MG63 (cell line): ENCODE measurements at regions not wholly inside any gene's neighbourhood (a gene's known extent, or its start where the extent isn't known, plus 50 kb on each side); places are given as distances from the start of the nearest gene placed in this dataset.
"Not testable (repeated sequence)": the region's sequence is repeated elsewhere in the genome, so short reads cannot be mapped to it uniquely, and the experiment has no call there.

Source experiments
- DNase-seq: peaks from one replicate; pipeline ENCODE4 v3.0.0-alpha.2; 2020
- H3K27me3 ChIP-seq: fragments of 250-450 bp; sonication (Bioruptor Pico); 2 replicates; pipeline ENCODE4 v1.5.1; 2020; ENCODE audit warnings: mild to moderate bottlenecking, moderate library complexity
- H3K36me3 ChIP-seq: fragments of 250-450 bp; sonication (Bioruptor Pico); 2 replicates; pipeline ENCODE4 v1.5.1; 2020; ENCODE audit warnings: mild to moderate bottlenecking, moderate library complexity
- H3K4me3 ChIP-seq: fragments of 250-450 bp; sonication (Bioruptor Pico); 2 replicates; pipeline ENCODE4 v1.5.1; 2020; ENCODE audit warnings: mild to moderate bottlenecking, moderate library complexity
- H3K9me3 ChIP-seq: fragments of 250-450 bp; sonication (Bioruptor Pico); 2 replicates; pipeline ENCODE4 v1.5.1; 2020; ENCODE audit warnings: mild to moderate bottlenecking, moderate library complexity

GRCh38 chr1:34361121-34361520 lies 184.4 kb downstream of the C1orf94 start:
- Histone ChIP-seq H3K36me3 (no peaks in the 10 kb centered on the region), H3K9me3 (no peaks in the 10 kb centered on the region), H3K4me3 (no peak overlapping the region), H3K27me3 (no peaks in the 10 kb centered on the region)
- no peak for DNase-seq

DNA sequence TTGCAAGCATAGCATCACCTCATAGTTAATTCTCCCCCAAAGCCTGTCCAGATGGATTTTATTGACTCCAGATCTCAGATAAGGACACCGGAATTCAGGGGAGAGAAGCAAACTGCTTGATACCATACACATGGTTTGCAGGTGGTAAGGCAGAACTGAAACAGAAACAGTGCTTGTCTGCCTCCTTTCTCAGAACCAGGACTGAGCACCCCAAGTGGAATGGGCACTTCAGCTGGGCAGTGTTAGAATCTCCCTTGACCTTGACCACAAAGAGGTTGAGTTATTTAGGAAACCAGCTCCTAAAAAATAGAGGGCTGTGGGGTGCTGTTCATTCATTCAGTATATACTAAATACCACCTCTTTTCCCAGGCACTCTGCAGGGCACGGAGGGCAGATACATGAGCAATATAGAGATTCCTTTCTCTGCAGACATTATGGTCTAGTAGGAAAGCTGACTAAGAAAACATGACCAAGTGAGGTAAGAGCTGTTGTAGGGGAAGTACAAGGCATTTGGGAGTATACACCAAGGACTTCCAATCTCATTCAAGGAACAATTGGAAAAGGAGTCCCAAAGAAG lies 185.2 kb downstream of the C1orf94 start:
- Histone ChIP-seq H3K9me3 (no peaks in the 10 kb centered on the region), H3K27me3 (no peaks in the 10 kb centered on the region), H3K4me3 (no peak overlapping the region), H3K36me3 (no peaks in the 10 kb centered on the region)
- DNase-seq = no peak

DNA sequence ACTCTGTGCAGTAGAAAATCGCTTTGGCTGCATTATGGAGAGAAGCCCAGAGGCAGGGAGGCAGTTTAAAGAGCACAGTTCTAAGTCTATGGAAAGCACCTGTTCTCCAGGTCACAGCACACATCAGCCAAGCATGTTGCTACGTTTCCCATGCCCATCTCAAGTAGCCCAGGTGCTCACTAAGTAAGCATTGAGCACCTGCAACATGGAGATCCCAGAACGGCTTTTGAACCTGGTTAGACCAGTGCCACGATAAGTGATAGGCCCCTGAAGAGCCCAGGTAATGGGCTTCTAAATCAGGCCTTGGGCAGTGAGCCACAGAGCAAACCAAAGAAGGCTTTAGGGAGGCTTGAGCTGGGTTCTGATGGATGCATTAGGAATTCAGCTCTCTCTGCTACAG lies 186.2 kb downstream of the C1orf94 start:
- no peak for DNase-seq
- no peaks in the 10 kb centered on the region for H3K27me3 ChIP-seq
- no peaks in the 10 kb centered on the region for H3K9me3 ChIP-seq
- H3K4me3 ChIP-seq = no peak overlapping the region
- H3K36me3 ChIP-seq = no peaks in the 10 kb centered on the region

DNA sequence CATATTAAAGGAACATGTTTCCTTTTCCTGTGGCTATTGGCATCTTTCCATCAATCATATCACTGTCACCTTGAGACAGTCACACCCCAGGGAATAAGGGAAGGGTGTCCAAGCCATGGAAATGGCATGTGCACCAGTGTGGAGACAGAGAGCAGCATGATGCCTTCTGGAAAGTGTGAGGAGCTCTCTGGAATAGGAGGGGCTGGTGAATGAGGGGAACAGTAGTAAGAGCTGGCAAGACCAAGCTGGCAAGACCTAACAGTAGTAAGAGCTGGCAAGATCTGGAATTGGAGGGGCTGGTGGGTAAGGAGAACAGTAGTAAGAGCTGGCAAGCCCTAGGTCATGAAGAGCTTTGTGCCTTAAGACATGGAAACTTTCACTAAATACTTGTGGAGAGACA lies 186.7 kb downstream of the C1orf94 start:
- Histone ChIP-seq H3K4me3 (no peak overlapping the region), H3K9me3 (no peaks in the 10 kb centered on the region)

GRCh38 chr1:34363915-34364314 lies 187.2 kb downstream of the C1orf94 start:
- Histone ChIP-seq H3K4me3 (no peak overlapping the region), H3K9me3 (no peaks in the 10 kb centered on the region), H3K36me3 (no peaks in the 10 kb centered on the region), H3K27me3 (no peaks in the 10 kb centered on the region)
- DNase-seq = no peak

More for the DNA sequence above, 186.7 kb downstream of the C1orf94 start:
- H3K36me3 ChIP-seq = no peaks in the 10 kb centered on the region
- no peak for DNase-seq
- no peaks in the 10 kb centered on the region for H3K27me3 ChIP-seq

DNA sequence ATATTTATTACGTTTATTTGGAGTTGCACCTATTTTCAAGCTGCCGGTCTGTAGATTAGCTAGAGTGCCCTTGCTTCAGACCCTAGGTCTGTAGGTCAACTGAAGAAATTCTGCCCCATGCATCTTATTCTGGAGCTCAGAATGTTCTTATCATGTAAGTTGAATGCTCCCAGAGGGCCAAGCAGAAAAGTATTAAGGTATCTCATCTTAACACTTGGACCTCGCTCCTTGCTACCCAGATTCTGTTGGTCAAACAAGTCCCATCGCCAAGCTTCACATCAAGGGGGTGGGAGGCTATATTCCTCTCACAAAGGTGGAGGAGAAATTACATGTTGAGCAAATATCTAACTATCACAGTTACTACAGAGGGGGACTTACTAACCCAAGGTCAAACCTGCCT lies 187.7 kb downstream of the C1orf94 start:
- H3K27me3 ChIP-seq = no peaks in the 10 kb centered on the region
- no peak for DNase-seq

GRCh38 chr1:34365295-34365694 lies 188.6 kb downstream of the C1orf94 start:
- Histone ChIP-seq H3K27me3 (no peaks in the 10 kb centered on the region), H3K36me3 (no peaks in the 10 kb centered on the region), H3K4me3 (no peak overlapping the region), H3K9me3 (no peaks in the 10 kb centered on the region)
- DNase-seq = no peak

More for the DNA sequence above, 187.7 kb downstream of the C1orf94 start:
- no peaks in the 10 kb centered on the region for H3K9me3 ChIP-seq
- no peaks in the 10 kb centered on the region for H3K36me3 ChIP-seq
- no peak overlapping the region for H3K4me3 ChIP-seq

DNA sequence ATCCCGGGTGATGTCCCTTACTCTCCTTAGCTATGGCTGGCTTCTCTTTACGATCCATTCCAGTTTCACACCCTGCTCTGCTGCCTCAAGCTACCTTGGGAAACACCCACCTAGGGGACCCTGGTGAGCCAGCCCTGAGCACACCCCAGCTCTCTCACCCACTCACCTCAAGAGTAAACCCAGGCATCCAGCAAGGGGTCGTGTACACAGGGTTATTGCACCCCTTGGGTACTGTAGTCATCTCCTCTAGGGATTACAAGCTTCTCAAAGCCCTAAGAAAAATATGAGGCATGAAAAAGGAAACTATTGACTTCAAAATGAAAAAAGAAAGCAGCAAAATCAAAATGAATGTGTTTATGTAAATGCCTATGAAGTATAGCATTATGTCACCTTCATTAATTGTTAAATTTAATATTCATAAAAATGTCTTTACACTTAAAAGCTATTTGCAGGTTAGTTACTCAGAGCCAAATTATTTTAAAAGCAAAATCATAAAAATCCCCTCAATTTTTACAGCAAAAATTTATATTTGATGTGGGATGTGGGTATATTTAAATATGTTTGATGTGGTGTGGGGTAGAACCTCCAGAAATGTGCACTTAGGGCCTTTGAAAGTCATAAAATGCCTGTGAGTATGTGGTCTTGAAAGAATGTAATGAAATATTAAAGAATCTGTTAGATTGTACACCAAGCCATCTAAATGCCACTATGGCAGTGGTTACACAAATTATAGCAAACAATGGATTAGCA lies 190.3 kb downstream of the C1orf94 start:
- Histone ChIP-seq H3K9me3 (no peaks in the 10 kb centered on the region), H3K27me3 (no peaks in the 10 kb centered on the region), H3K4me3 (no peak overlapping the region), H3K36me3 (no peaks in the 10 kb centered on the region)
- DNase-seq = no peak

GRCh38 chr1:34367954-34368353 lies 191.2 kb downstream of the C1orf94 start:
- no peak overlapping the region for H3K4me3 ChIP-seq

DNA sequence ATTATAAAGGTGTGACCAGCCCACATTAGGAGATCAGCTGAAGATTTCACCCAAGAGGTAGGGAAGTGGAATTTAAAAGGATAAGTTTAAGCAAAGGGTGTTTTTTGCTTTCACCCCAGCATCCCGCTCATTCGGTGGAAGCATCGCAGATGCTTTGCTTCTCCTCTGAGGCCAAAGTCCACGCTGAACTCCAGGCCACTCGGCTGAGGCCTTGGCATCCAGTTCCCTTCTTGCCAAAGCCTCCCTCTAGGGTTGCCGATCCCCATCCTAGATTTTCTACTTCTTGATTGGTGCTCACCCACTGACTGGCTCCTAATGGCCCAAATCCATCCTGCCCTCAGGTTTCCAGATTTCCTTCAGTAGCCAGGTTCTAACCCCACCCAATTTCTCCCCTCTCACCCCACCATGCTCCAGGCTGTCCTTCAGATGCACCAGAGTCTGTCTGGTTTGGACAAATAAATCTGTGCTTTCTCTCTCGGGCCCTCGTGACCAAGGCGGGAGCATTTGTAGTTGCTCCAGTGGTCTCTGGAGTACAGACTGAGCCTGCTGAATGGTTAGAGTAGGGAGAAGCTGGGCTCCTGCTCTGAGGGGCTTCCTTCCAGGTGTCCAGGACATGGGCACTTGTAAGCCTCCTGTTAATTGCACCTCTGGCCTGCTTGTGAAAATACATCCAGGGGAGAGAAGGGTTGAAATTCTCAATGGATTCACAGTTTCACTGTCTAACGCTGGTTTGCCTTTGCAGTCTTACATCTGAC lies 193.2 kb downstream of the C1orf94 start:
- Histone ChIP-seq H3K36me3 (no peaks in the 10 kb centered on the region), H3K27me3 (0 out of 2 replicates have a peak, but pooled peaks cover 2% of the 10 kb centered on the region), H3K9me3 (no peaks in the 10 kb centered on the region), H3K4me3 (no peak overlapping the region)
- no peak for DNase-seq

More at GRCh38 chr1:34367954-34368353, 191.2 kb downstream of the C1orf94 start:
- Histone ChIP-seq H3K36me3 (no peaks in the 10 kb centered on the region), H3K9me3 (no peaks in the 10 kb centered on the region), H3K27me3 (no peaks in the 10 kb centered on the region)
- no peak for DNase-seq

GRCh38 chr1:34370748-34371147 lies 194.0 kb downstream of the C1orf94 start:
- Histone ChIP-seq H3K27me3 (0 out of 2 replicates have a peak, but pooled peaks cover 2% of the 10 kb centered on the region), H3K36me3 (no peaks in the 10 kb centered on the region), H3K9me3 (no peaks in the 10 kb centered on the region), H3K4me3 (no peak overlapping the region)
- no peak for DNase-seq

- H3K36me3 ChIP-seq, DNase-seq, H3K4me3 ChIP-seq, H3K27me3 ChIP-seq, H3K9me3 ChIP-seq: not testable (repeated sequence)
Observed at GRCh38 chr1:34371179-34371578, 194.5 kb downstream of the C1orf94 start.

DNA sequence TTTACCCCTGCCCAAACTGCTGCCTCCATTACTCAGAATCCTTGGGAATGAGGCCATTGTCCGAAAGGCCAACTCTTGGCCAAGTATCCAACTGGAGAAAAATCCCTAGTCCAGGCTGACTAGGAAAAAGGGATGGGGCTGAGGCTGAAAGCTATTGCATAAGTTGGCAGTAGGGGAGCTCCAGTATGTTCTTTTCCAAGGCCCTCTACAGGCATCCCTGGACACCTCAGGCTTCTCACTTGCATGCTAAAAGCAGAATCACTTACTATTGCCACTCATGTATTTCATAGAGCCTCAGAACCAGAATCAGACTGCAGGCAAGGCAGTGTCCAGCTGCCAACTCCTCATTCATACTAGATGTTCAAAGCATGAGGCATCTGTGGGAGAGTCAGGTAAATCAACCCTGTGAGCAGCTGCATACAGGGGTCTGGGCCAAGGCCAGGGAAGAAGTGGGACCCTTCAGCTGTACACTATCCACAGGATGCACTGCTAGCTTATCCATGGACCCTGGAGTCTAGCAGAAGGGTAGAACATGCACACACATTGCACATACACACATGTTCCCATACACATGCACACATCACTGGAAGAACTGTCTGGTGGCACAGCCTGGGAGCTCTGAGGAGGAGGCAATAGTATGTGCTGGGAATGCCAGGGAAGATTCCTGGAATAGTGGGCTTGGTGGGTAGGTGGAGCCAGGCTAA lies 195.3 kb downstream of the C1orf94 start:
- Histone ChIP-seq H3K4me3 (no peak overlapping the region), H3K9me3 (no peaks in the 10 kb centered on the region), H3K27me3 (peaks cover 2% of the 10 kb centered on the region; the same call in 1 of the 2 replicates), H3K36me3 (no peaks in the 10 kb centered on the region)
- no peak for DNase-seq

DNA sequence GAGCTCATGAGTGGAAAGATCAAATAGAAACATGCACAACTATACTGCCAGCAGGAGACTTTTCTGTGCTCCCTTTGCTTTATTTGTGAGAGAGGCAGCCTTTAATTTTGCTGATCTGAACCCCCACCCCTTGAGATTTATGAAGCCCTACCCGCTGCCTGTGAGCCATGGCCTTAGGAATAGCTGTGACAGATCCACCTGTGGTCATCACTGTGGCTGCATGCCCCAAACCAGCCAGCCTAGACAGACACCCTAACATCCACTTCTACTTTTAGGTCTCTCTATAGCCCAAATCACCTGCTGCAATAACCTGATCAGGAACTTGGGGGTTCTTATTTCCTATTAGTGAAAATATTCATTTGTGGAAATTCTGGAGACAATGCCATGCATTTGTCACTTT lies 196.2 kb downstream of the C1orf94 start:
- H3K36me3 ChIP-seq = no peaks in the 10 kb centered on the region
- H3K4me3 ChIP-seq = no peak overlapping the region
- H3K27me3 ChIP-seq = peaks cover 2% of the 10 kb centered on the region; the same call in 1 of the 2 replicates
- DNase-seq = no peak
- no peaks in the 10 kb centered on the region for H3K9me3 ChIP-seq

- peaks cover 2% of the 10 kb centered on the region; the same call in 1 of the 2 replicates for H3K27me3 ChIP-seq
- no peak overlapping the region for H3K4me3 ChIP-seq
- H3K36me3 ChIP-seq = no peaks in the 10 kb centered on the region
- DNase-seq = no peak
- H3K9me3 ChIP-seq = no peaks in the 10 kb centered on the region
Observed at GRCh38 chr1:34373912-34374311, 197.2 kb downstream of the C1orf94 start.

- DNase-seq = no peak
- no peaks in the 10 kb centered on the region for H3K9me3 ChIP-seq
- no peaks in the 10 kb centered on the region for H3K36me3 ChIP-seq
- peaks cover 2% of the 10 kb centered on the region; the same call in 1 of the 2 replicates for H3K27me3 ChIP-seq
- H3K4me3 ChIP-seq = no peak overlapping the region
Observed at GRCh38 chr1:34376531-34376930, 199.8 kb downstream of the C1orf94 start.
